GM12878 (cell line): ENCODE measurements at regions not wholly inside any gene's neighbourhood (a gene's known extent, or its start where the extent isn't known, plus 50 kb on each side); places are given as distances from the start of the nearest gene placed in this dataset.

Experiments used
- ATAC-seq: fragments of 200-7000 bp; cut with Tn5 transposase; 3 replicates; pipeline ENCODE4 v1.9.1; 2020; ENCODE audit warnings: mild to moderate bottlenecking, moderate library complexity
- BruUV-seq: library from RNA; stranded (reverse); fragments of 400-500 nt; replicated peaks from 2 replicates; lab custom pipeline; 2021; lab: Mats Ljungman, UMichigan
- CTCF ChIA-PET: fragments of 300-600 bp; sonication (Branson Sonifier 250); formaldehyde crosslinking; extraction: SDS; loops from one replicate; lab custom pipeline; 2021; ENCODE audit warnings: inconsistent platforms; lab: Yijun Ruan, JAX
- POLR2A ChIA-PET: fragments of 350-600 bp; formaldehyde crosslinking; extraction: SDS; loops from one replicate; lab custom pipeline; 2021; ENCODE audit warnings: inconsistent platforms; lab: Charles Lee
- RAD21 ChIA-PET: fragments of 300-600 bp; sonication (Branson Sonifier 250); formaldehyde crosslinking; loops from one replicate; lab custom pipeline; 2023; ENCODE audit warnings: antibody characterized with exemption; ENCODE audit not compliant: unreplicated experiment; lab: Charles Lee
- SMC1A ChIA-PET: fragments of 300-600 bp; sonication (Branson Sonifier 250); formaldehyde crosslinking; loops from one replicate; lab custom pipeline; 2023; ENCODE audit not compliant: unreplicated experiment, uncharacterized antibody; lab: Charles Lee
- DNase-seq: peaks from one replicate; pipeline ENCODE4 v3.0.0-alpha.2; 2011; ENCODE audit warnings: low read depth, low spot score
- FAIRE-seq: peaks from 3 replicates; lab custom pipeline; 2011; peaks lifted over from hg19 to GRCh38; lab: Jason Lieb, UNC
- H2AFZ ChIP-seq: 2 replicates; pipeline ENCODE4 v1.6.0; 2011; ENCODE audit warnings: low read depth, low read length, control low read depth; ENCODE audit not compliant: control insufficient read depth
- H3K27ac ChIP-seq: 2 replicates; pipeline ENCODE4 v1.5.1; 2011; ENCODE audit warnings: control low read depth; ENCODE audit not compliant: control insufficient read depth, insufficient read depth
- H3K27me3 ChIP-seq, 2 experiments: replicated peaks in 1 of 2; 2 replicates each; pipeline versions ENCODE4 v1.6.0 to v1.6.1; 2011; ENCODE audit warnings: low read length in 1 of 2; ENCODE audit not compliant: control insufficient read depth in 2 of 2, insufficient read depth in 2 of 2
- H3K36me3 ChIP-seq, 2 experiments: 2 replicates each; pipeline ENCODE4 v1.5.1; 2011; ENCODE audit warnings: low read length in 1 of 2; ENCODE audit not compliant: control insufficient read depth in 2 of 2, insufficient read depth in 2 of 2
- H3K4me1 ChIP-seq: 2 replicates; pipeline ENCODE4 v1.6.1; 2011; ENCODE audit warnings: mild to moderate bottlenecking, low read length, moderate library complexity, mixed read lengths; ENCODE audit not compliant: control insufficient read depth, insufficient read depth
- H3K4me2 ChIP-seq: 2 replicates; pipeline ENCODE4 v1.6.0; 2011; ENCODE audit warnings: control low read depth; ENCODE audit not compliant: control insufficient read depth, insufficient read depth
- H3K4me3 ChIP-seq: fragments of 200-600 bp; sonication (generic); 2 replicates; pipeline ENCODE4 v1.5.1; 2016
- H3K79me2 ChIP-seq: 2 replicates; pipeline ENCODE4 v1.6.0; 2011; ENCODE audit warnings: low read length; ENCODE audit not compliant: control insufficient read depth, insufficient read depth
- H3K9ac ChIP-seq: 2 replicates; pipeline ENCODE4 v1.8.0; 2011; ENCODE audit warnings: low read length, control low read depth, mixed read lengths; ENCODE audit not compliant: control insufficient read depth, insufficient read depth
- H3K9me3 ChIP-seq: replicated peaks from 3 replicates; pipeline ENCODE4 v1.5.1; 2011; ENCODE audit warnings: mild to moderate bottlenecking, low read length; ENCODE audit not compliant: control insufficient read depth, insufficient read depth
- H4K20me1 ChIP-seq: 2 replicates; pipeline ENCODE4 v1.6.0; 2011; ENCODE audit not compliant: control insufficient read depth, insufficient read depth
- CREB1 ChIP-seq: IDR thresholded peaks from 2 replicates; pipeline ENCODE4 v1.6.1; 2012; ENCODE audit warnings: low read depth, mild to moderate bottlenecking, inconsistent platforms
- HDAC2 ChIP-seq: fragments of 200-600 bp; sonication (generic); IDR thresholded peaks from 2 replicates; pipeline ENCODE4 v1.6.1; 2017
- IRF5 ChIP-seq: fragments of 450-650 bp; IDR thresholded peaks from 2 replicates; pipeline ENCODE4 v1.6.1; 2017; ENCODE audit warnings: borderline replicate concordance
- STAT1 ChIP-seq: fragments of 450-650 bp; conservative IDR thresholded peaks from 2 replicates; pipeline ENCODE4 v1.6.1; 2014; ENCODE audit warnings: antibody characterized with exemption, mild to moderate bottlenecking
- TARDBP ChIP-seq: IDR thresholded peaks from 2 replicates; pipeline ENCODE4 v1.6.1; 2016; ENCODE audit warnings: borderline replicate concordance
- TCF12 ChIP-seq: IDR thresholded peaks from 2 replicates; pipeline ENCODE4 v1.6.1; 2011; ENCODE audit warnings: low read depth, mild to moderate bottlenecking, low read length
- WGBS: methylation state at CpG from one replicate; pipeline ENCODE4 v1.1.6; 2016; ENCODE audit warnings: low lambda C conversion rate; ENCODE audit not compliant: insufficient replicate concordance, insufficient coverage; ENCODE audit errors: missing lambda C conversion rate; 5-methylcytosine and 5-hydroxymethylcytosine counted together
- in situ Hi-C: fragments of 300-500 bp; cut with MboI; formaldehyde crosslinking; loops from 9 replicates; pipeline ENCODE4 v1.14.3; 2018; ENCODE audit warnings: mixed read lengths
- intact Hi-C: fragments of 100-400 bp; cut with micrococcal nuclease; formaldehyde crosslinking; loops from one replicate; pipeline ENCODE4 v1.14.2; 2022; ENCODE audit not compliant: unreplicated experiment
- TF ChIP-seq, protein P1 (sequence below): fragments of 450-650 bp; IDR thresholded peaks from 2 replicates; pipeline ENCODE4 v1.6.1; 2016; ENCODE audit warnings: mild to moderate bottlenecking
- TF ChIP-seq, protein P2 (sequence below): IDR thresholded peaks from 2 replicates; pipeline ENCODE4 v1.6.1; 2011; ENCODE audit warnings: mild to moderate bottlenecking, low read depth, low read length, moderate library complexity; ENCODE audit not compliant: insufficient replicate concordance

- ChIA-PET CTCF (no interaction called here), SMC1A (no interaction called here), RAD21 (no interaction called here), POLR2A (no interaction called here)
- Histone ChIP-seq H3K9ac (no peak overlapping the region), H3K4me2 (no peak overlapping the region), H4K20me1 (no peaks in the 10 kb centered on the region), H3K4me1 (no peaks in the 10 kb centered on the region), H3K4me3 (no peak overlapping the region), H2AFZ (no peak overlapping the region), H3K36me3 (no peaks in the 10 kb centered on the region), H3K9me3 (no peaks in the 10 kb centered on the region), H3K27me3 (no peaks in the 10 kb centered on the region)
- in situ Hi-C loops (no loop called here), intact Hi-C loops (no loop called here)
- FAIRE-seq: no peak
- ATAC-seq: no peak
- no TSS peak for BruUV-seq
- no peak for DNase-seq
- no peak for TF ChIP-seq STAT1
- no peak for TF ChIP-seq HDAC2
- TF ChIP-seq, all 136 proteins: peak for 0
- Histone ChIP-seq H3K27ac (no peak overlapping the region), H3K79me2 (no peaks in the 10 kb centered on the region)
- WGBS: 18% methylated on average over 2 of the region's 2 CpGs
Observed at GRCh38 chr2:226407135-226407534, 392.5 kb downstream of the IRS1 start.

GRCh38 chr2:226405465-226405864 lies 394.2 kb downstream of the IRS1 start:
- in situ Hi-C loops: no loop called here
- H3K36me3 ChIP-seq: no peaks in the 10 kb centered on the region
- no peaks in the 10 kb centered on the region for H3K27me3 ChIP-seq
- H3K4me1 ChIP-seq: no peaks in the 10 kb centered on the region
- no peak overlapping the region for H2AFZ ChIP-seq
- H3K27ac ChIP-seq: no peak overlapping the region
- TF ChIP-seq TARDBP (no peak), CREB1 (no peak), IRF5 (no peak), TCF12 (no peak)
- TF ChIP-seq, protein P1, sequence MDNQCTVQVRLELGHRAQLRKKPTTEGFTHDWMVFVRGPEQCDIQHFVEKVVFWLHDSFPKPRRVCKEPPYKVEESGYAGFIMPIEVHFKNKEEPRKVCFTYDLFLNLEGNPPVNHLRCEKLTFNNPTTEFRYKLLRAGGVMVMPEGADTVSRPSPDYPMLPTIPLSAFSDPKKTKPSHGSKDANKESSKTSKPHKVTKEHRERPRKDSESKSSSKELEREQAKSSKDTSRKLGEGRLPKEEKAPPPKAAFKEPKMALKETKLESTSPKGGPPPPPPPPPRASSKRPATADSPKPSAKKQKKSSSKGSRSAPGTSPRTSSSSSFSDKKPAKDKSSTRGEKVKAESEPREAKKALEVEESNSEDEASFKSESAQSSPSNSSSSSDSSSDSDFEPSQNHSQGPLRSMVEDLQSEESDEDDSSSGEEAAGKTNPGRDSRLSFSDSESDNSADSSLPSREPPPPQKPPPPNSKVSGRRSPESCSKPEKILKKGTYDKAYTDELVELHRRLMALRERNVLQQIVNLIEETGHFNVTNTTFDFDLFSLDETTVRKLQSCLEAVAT: no peak
- TF ChIP-seq, protein P2, sequence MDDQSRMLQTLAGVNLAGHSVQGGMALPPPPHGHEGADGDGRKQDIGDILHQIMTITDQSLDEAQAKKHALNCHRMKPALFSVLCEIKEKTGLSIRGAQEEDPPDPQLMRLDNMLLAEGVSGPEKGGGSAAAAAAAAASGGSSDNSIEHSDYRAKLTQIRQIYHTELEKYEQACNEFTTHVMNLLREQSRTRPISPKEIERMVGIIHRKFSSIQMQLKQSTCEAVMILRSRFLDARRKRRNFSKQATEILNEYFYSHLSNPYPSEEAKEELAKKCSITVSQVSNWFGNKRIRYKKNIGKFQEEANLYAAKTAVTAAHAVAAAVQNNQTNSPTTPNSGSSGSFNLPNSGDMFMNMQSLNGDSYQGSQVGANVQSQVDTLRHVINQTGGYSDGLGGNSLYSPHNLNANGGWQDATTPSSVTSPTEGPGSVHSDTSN: no peak
- TF ChIP-seq, all 136 proteins: peak for 0
- Histone ChIP-seq H3K4me2 (no peak overlapping the region), H3K9me3 (no peaks in the 10 kb centered on the region), H3K9ac (no peak overlapping the region), H3K4me3 (no peak overlapping the region), H4K20me1 (no peaks in the 10 kb centered on the region), H3K79me2 (no peaks in the 10 kb centered on the region)
- ATAC-seq: no peak
- BruUV-seq: no TSS peak
- POLR2A ChIA-PET: no interaction called here
- CTCF ChIA-PET: no interaction called here
- WGBS: 0% methylated on average over 1 of the region's 1 CpG
- RAD21 ChIA-PET: no interaction called here
- SMC1A ChIA-PET: no interaction called here
- FAIRE-seq: no peak
- no peak for DNase-seq
- intact Hi-C loops: no loop called here
